SU-DHL-6 (cell line): ENCODE measurements at regions not wholly inside any gene's neighbourhood (a gene's known extent, or its start where the extent isn't known, plus 50 kb on each side); places are given as distances from the start of the nearest gene placed in this dataset.

ENCODE experiments used
- H2AFZ ChIP-seq: fragments of 200-600 bp; sonication (generic); 2 replicates; pipeline ENCODE4 v1.6.1; 2014; ENCODE audit warnings: low read depth, mild to moderate bottlenecking, moderate library complexity, mixed read lengths, antibody characterized with exemption, low read length; ENCODE audit not compliant: severe bottlenecking
- H3F3A ChIP-seq: fragments of 200-600 bp; shearing (Covaris generic); 2 replicates; pipeline ENCODE4 v1.6.0; 2016; ENCODE audit warnings: antibody characterized with exemption, mild to moderate bottlenecking; ENCODE audit not compliant: insufficient read depth
- H3K27ac ChIP-seq: fragments of 200-600 bp; sonication (generic); 2 replicates; pipeline ENCODE4 v1.5.1; 2016; ENCODE audit warnings: low read depth, mild to moderate bottlenecking, low read length, moderate library complexity, mixed read lengths
- H3K27me3 ChIP-seq: fragments of 200-600 bp; sonication (generic), shearing (Covaris generic); 2 replicates; pipeline ENCODE4 v1.6.0; 2014; ENCODE audit warnings: mild to moderate bottlenecking, low read length
- H3K36me3 ChIP-seq: fragments of 200-600 bp; sonication (generic); 2 replicates; pipeline ENCODE4 v1.6.1; 2014; ENCODE audit warnings: mild to moderate bottlenecking, low read length, mixed read lengths
- H3K4me2 ChIP-seq: fragments of 300-600, 200-600 bp; shearing (Covaris generic), sonication (generic); 2 replicates; pipeline ENCODE4 v1.6.0; 2014; ENCODE audit warnings: low read length, low read depth, mild to moderate bottlenecking; ENCODE audit not compliant: poor library complexity, severe bottlenecking
- H3K4me3 ChIP-seq: fragments of 200-600 bp; sonication (generic); 2 replicates; pipeline ENCODE4 v1.5.1; 2014; ENCODE audit warnings: antibody characterized with exemption, low read length, mild to moderate bottlenecking, mixed read lengths; ENCODE audit not compliant: insufficient read depth, poor library complexity, severe bottlenecking
- H3K79me2 ChIP-seq: fragments of 200-600 bp; sonication (generic); 2 replicates; pipeline ENCODE4 v1.6.1; 2014; ENCODE audit warnings: mild to moderate bottlenecking, low read length, moderate library complexity; ENCODE audit not compliant: insufficient read depth
- H3K9ac ChIP-seq: fragments of 200-600 bp; sonication (generic); 2 replicates; pipeline ENCODE4 v1.7.0; 2014; ENCODE audit warnings: mild to moderate bottlenecking, low read length
- H3K9me2 ChIP-seq: fragments of 200-600 bp; sonication (generic); replicated peaks from 2 replicates; pipeline ENCODE4 v1.6.1; 2014; ENCODE audit warnings: low read length; ENCODE audit not compliant: insufficient read depth
- H3K9me3 ChIP-seq: fragments of 200-600 bp; sonication (generic); 2 replicates; pipeline ENCODE4 v1.6.1; 2014; ENCODE audit warnings: low read length, mixed read lengths; ENCODE audit not compliant: insufficient read depth
- H4K20me1 ChIP-seq: fragments of 200-600 bp; sonication (generic); 2 replicates; pipeline ENCODE4 v1.6.1; 2014; ENCODE audit warnings: low read depth, mild to moderate bottlenecking, antibody characterized with exemption, low read length, moderate library complexity, mixed read lengths
- CTCF ChIP-seq: fragments of 200-600 bp; sonication (generic); IDR thresholded peaks from one replicate; pipeline ENCODE4 v1.5.1; 2017; ENCODE audit warnings: antibody characterized with exemption, mild to moderate bottlenecking, low read length, moderate library complexity; ENCODE audit not compliant: insufficient read depth, poor library complexity, severe bottlenecking
- EZH2phosphoT487 ChIP-seq: fragments of 200-600 bp; sonication (generic), shearing (Covaris generic); conservative IDR thresholded peaks from 2 replicates; pipeline ENCODE4 v1.6.1; 2018; ENCODE audit warnings: mild to moderate bottlenecking, antibody characterized with exemption, low read length, moderate library complexity, mixed read lengths

- no peaks in the 10 kb centered on the region for H3K9me2 ChIP-seq
- H3K36me3 ChIP-seq: no peaks in the 10 kb centered on the region
- no peaks in the 10 kb centered on the region for H3F3A ChIP-seq
- no peaks in the 10 kb centered on the region for H4K20me1 ChIP-seq
- H3K4me3 ChIP-seq: no peak overlapping the region
- no peak overlapping the region for H3K9ac ChIP-seq
- H3K9me3 ChIP-seq: no peaks in the 10 kb centered on the region
- no peaks in the 10 kb centered on the region for H3K79me2 ChIP-seq
- no peak for TF ChIP-seq CTCF
- no peak for TF ChIP-seq EZH2phosphoT487
- no peak overlapping the region for H2AFZ ChIP-seq
- H3K4me2 ChIP-seq: no peak overlapping the region
- H3K27ac ChIP-seq: no peak overlapping the region
- no peaks in the 10 kb centered on the region for H3K27me3 ChIP-seq
These were observed 480.2 kb upstream of the DEPDC1 start for GRCh38 chr1:68976916-68977610.

- H3K27ac ChIP-seq: no peak overlapping the region
- H2AFZ ChIP-seq: no peak overlapping the region
- no peak for TF ChIP-seq CTCF
- no peak for TF ChIP-seq EZH2phosphoT487
- no peaks in the 10 kb centered on the region for H3K36me3 ChIP-seq
- H3F3A ChIP-seq: no peaks in the 10 kb centered on the region
- no peaks in the 10 kb centered on the region for H3K79me2 ChIP-seq
- no peak overlapping the region for H3K4me2 ChIP-seq
- no peak overlapping the region for H3K9ac ChIP-seq
- no peaks in the 10 kb centered on the region for H3K9me2 ChIP-seq
- H3K27me3 ChIP-seq: no peaks in the 10 kb centered on the region
- no peak overlapping the region for H3K4me3 ChIP-seq
- H3K9me3 ChIP-seq: no peaks in the 10 kb centered on the region
- no peaks in the 10 kb centered on the region for H4K20me1 ChIP-seq
These were observed 483.0 kb upstream of the DEPDC1 start for GRCh38 chr1:68979891-68980290.

- Histone ChIP-seq H3K9ac (no peak overlapping the region), H4K20me1 (no peaks in the 10 kb centered on the region), H2AFZ (no peak overlapping the region), H3K9me2 (no peaks in the 10 kb centered on the region), H3K27ac (no peak overlapping the region), H3K4me3 (no peak overlapping the region), H3K27me3 (no peaks in the 10 kb centered on the region), H3F3A (no peaks in the 10 kb centered on the region), H3K4me2 (no peak overlapping the region), H3K9me3 (no peaks in the 10 kb centered on the region), H3K36me3 (no peaks in the 10 kb centered on the region), H3K79me2 (no peaks in the 10 kb centered on the region)
- no peak for TF ChIP-seq CTCF
These were observed 487.4 kb upstream of the DEPDC1 start for GRCh38 chr1:68984289-68984688.
